HCT116 (cell line): ENCODE measurements at regions not wholly inside any gene's neighbourhood (a gene's known extent, or its start where the extent isn't known, plus 50 kb on each side); places are given as distances from the start of the nearest gene placed in this dataset.

Source experiments
- ATAC-seq: fragments of 200-7000 bp; cut with Tn5 transposase; 2 replicates; pipeline ENCODE4 v1.9.1; 2020; ENCODE audit warnings: mild to moderate bottlenecking, moderate library complexity
- BruUV-seq: library from RNA; stranded (reverse); fragments of 400-500 nt; replicated peaks from 2 replicates; lab custom pipeline; 2021; lab: Mats Ljungman, UMichigan
- CTCF ChIA-PET: fragments of 300-600 bp; sonication (Branson Sonifier 250); formaldehyde crosslinking; loops from one replicate; lab custom pipeline; 2021; ENCODE audit warnings: antibody characterized with exemption; lab: Charles Lee
- POLR2A ChIA-PET: fragments of 300-600, 350-600 bp; sonication (Branson Sonifier 250); formaldehyde crosslinking; loops from one replicate; lab custom pipeline; 2021; ENCODE audit warnings: antibody characterized with exemption; lab: Charles Lee
- RAD21 ChIA-PET, 2 experiments: fragments of 300-600 bp; sonication (Branson Sonifier 250); formaldehyde crosslinking; loops; one replicate each; lab custom pipeline; 2023; ENCODE audit warnings: low total read pairs in 2 of 2; ENCODE audit not compliant: uncharacterized antibody in 2 of 2, unreplicated experiment in 2 of 2, low non-redundant PET in 1 of 2; lab: Charles Lee
- DNase-seq: peaks from one replicate; pipeline ENCODE4 v3.0.0-alpha.2; 2010; ENCODE audit warnings: low read depth, low spot score
- H2AFZ ChIP-seq: fragments of 200-600 bp; shearing (Covaris generic), sonication (generic); 2 replicates; pipeline ENCODE4 v1.6.1; 2017; ENCODE audit warnings: low read depth, mixed run types, mixed read lengths, antibody characterized with exemption, low read length; ENCODE audit not compliant: poor library complexity, severe bottlenecking
- H3K27ac ChIP-seq: 2 replicates; pipeline ENCODE4 v1.5.1; 2012; ENCODE audit warnings: low read depth, low read length
- H3K27me3 ChIP-seq: fragments of 200-600 bp; sonication (generic); 2 replicates; pipeline ENCODE4 v1.6.1; 2016; ENCODE audit warnings: mixed run types, low read length, mixed read lengths; ENCODE audit not compliant: insufficient read depth
- H3K36me3 ChIP-seq, 2 experiments: fragments of 200-500 bp in 1 of 2; fragments of 200-600 bp in 1 of 2; sonication (Bioruptor generic) in 1 of 2; sonication (generic) in 1 of 2; 2 replicates each; pipeline versions ENCODE4 v1.5.1 to v1.6.1; 2014 to 2016; ENCODE audit warnings: low read length in 2 of 2, inconsistent platforms in 1 of 2, mixed read lengths in 1 of 2, mixed run types in 1 of 2; ENCODE audit not compliant: insufficient read depth in 2 of 2, control insufficient read depth in 1 of 2
- H3K4me1 ChIP-seq, 2 experiments: fragments of 200-600 bp in 1 of 2; sonication (generic) in 1 of 2; 2 replicates each; pipeline versions ENCODE4 v1.5.1 to v1.6.1; 2012 to 2017; ENCODE audit warnings: low read length in 2 of 2, inconsistent platforms in 1 of 2, mild to moderate bottlenecking in 1 of 2, mixed read lengths in 1 of 2, mixed run types in 1 of 2, moderate library complexity in 1 of 2; ENCODE audit not compliant: insufficient read depth in 2 of 2, control insufficient read depth in 1 of 2
- H3K4me2 ChIP-seq: fragments of 200-600 bp; sonication (generic); 2 replicates; pipeline ENCODE4 v1.6.1; 2017; ENCODE audit warnings: mixed run types, low read length, mixed read lengths
- H3K4me3 ChIP-seq, 2 experiments: fragments of 200-600 bp in 1 of 2; sonication (generic) in 1 of 2; replicated peaks in 1 of 2; 2 replicates each; pipeline ENCODE4 v1.5.1; 2011 to 2016; ENCODE audit warnings: low read length in 2 of 2, control low read depth in 1 of 2, low read depth in 1 of 2, mild to moderate bottlenecking in 1 of 2, mixed read lengths in 1 of 2, mixed run types in 1 of 2
- H3K79me2 ChIP-seq: fragments of 200-600 bp; sonication (generic); 2 replicates; pipeline ENCODE4 v1.6.1; 2017; ENCODE audit warnings: mild to moderate bottlenecking, mixed run types, low read length, moderate library complexity, mixed read lengths; ENCODE audit not compliant: insufficient read depth
- H3K9ac ChIP-seq: fragments of 200-600 bp; sonication (generic); 2 replicates; pipeline ENCODE4 v1.6.1; 2016; ENCODE audit warnings: low read length, mixed read lengths
- H3K9me2 ChIP-seq: fragments of 200-600 bp; sonication (generic), shearing (Covaris generic); 2 replicates; pipeline ENCODE4 v1.6.1; 2017; ENCODE audit warnings: mixed run types, mild to moderate bottlenecking, moderate library complexity; ENCODE audit not compliant: insufficient read depth
- H3K9me3 ChIP-seq, 2 experiments: fragments of 200-500 bp in 1 of 2; fragments of 200-600 bp in 1 of 2; sonication (Bioruptor generic) in 1 of 2; sonication (generic) in 1 of 2; 2 replicates each; pipeline ENCODE4 v1.6.1; 2014 to 2017; ENCODE audit warnings: low read length in 2 of 2, mixed read lengths in 2 of 2, inconsistent platforms in 1 of 2, low read depth in 1 of 2, mild to moderate bottlenecking in 1 of 2, mixed run types in 1 of 2, moderate library complexity in 1 of 2; ENCODE audit not compliant: control insufficient read depth in 1 of 2, insufficient read depth in 1 of 2
- H4K20me1 ChIP-seq: fragments of 200-600 bp; sonication (generic), shearing (Covaris generic); 2 replicates; pipeline ENCODE4 v1.6.1; 2017; ENCODE audit warnings: mixed run types, mild to moderate bottlenecking, moderate library complexity; ENCODE audit not compliant: insufficient read depth
- CBX3 ChIP-seq: IDR thresholded peaks from 2 replicates; pipeline ENCODE4 v1.6.1; 2012; ENCODE audit warnings: low read depth
- CEBPB ChIP-seq: IDR thresholded peaks from 2 replicates; pipeline ENCODE4 v1.6.1; 2012; ENCODE audit warnings: low read depth
- EGR1 ChIP-seq: IDR thresholded peaks from 2 replicates; pipeline ENCODE4 v1.6.1; 2012; ENCODE audit warnings: low read depth
- ELF1 ChIP-seq: IDR thresholded peaks from 2 replicates; pipeline ENCODE4 v1.6.1; 2012; ENCODE audit warnings: low read depth, borderline replicate concordance
- EZH2 ChIP-seq: fragments of 200-600 bp; sonication (generic); IDR thresholded peaks from 2 replicates; pipeline ENCODE4 v1.6.1; 2017; ENCODE audit warnings: antibody characterized with exemption, mixed run types
- FOSL1 ChIP-seq: IDR thresholded peaks from 2 replicates; pipeline ENCODE4 v1.6.1; 2012; ENCODE audit warnings: low read depth
- JUND ChIP-seq: IDR thresholded peaks from 2 replicates; pipeline ENCODE4 v1.6.1; 2012
- POLR2A ChIP-seq: IDR thresholded peaks from 2 replicates; pipeline ENCODE4 v1.7.0; 2011; ENCODE audit warnings: borderline replicate concordance; ENCODE audit not compliant: insufficient read depth, insufficient read length; ENCODE audit errors: extremely low read depth
- POLR2AphosphoS5 ChIP-seq: IDR thresholded peaks from 2 replicates; pipeline ENCODE4 v1.6.1; 2011; ENCODE audit warnings: mild to moderate bottlenecking, low read depth, low read length, moderate library complexity
- SIN3A ChIP-seq: IDR thresholded peaks from 2 replicates; pipeline ENCODE4 v1.6.1; 2012; ENCODE audit warnings: low read depth
- SP1 ChIP-seq: IDR thresholded peaks from 2 replicates; pipeline ENCODE4 v1.6.1; 2012; ENCODE audit warnings: low read depth
- SRF ChIP-seq: IDR thresholded peaks from 2 replicates; pipeline ENCODE4 v1.6.1; 2012; ENCODE audit warnings: low read depth
- YY1 ChIP-seq: IDR thresholded peaks from 2 replicates; pipeline ENCODE4 v1.6.1; 2011; ENCODE audit warnings: low read length, low read depth, moderate library complexity, mild to moderate bottlenecking; ENCODE audit not compliant: insufficient replicate concordance; ENCODE audit errors: extremely low read depth
- ZFX ChIP-seq: fragments of 450-650 bp; IDR thresholded peaks from 2 replicates; pipeline ENCODE4 v1.6.1; 2017
- ZNF274 ChIP-seq: fragments of 200-500 bp; sonication (Bioruptor generic); IDR thresholded peaks from 2 replicates; pipeline ENCODE4 v1.6.1; 2014; ENCODE audit warnings: mild to moderate bottlenecking, low read depth, low read length, inconsistent platforms
- intact Hi-C: fragments of 100-400 bp; cut with micrococcal nuclease; formaldehyde crosslinking; loops from 2 replicates; pipeline ENCODE4 v1.10.0; 2022
- TF ChIP-seq, protein P1 (sequence below): IDR thresholded peaks from 2 replicates; pipeline ENCODE4 v1.6.1; 2012
- TF ChIP-seq, protein P2 (sequence below), 3 experiments: fragments of 200-600 bp in 1 of 3; sonication (generic) in 1 of 3; IDR thresholded peaks in 2 of 3; conservative IDR thresholded peaks in 1 of 3; 2 replicates each; pipeline ENCODE4 v1.5.1; 2012 to 2017; ENCODE audit warnings: low read depth in 2 of 3, low read length in 2 of 3, antibody characterized with exemption in 1 of 3, borderline replicate concordance in 1 of 3, control low read depth in 1 of 3, mild to moderate bottlenecking in 1 of 3, mixed read lengths in 1 of 3, mixed run types in 1 of 3, moderate library complexity in 1 of 3; ENCODE audit not compliant: insufficient read depth in 1 of 3
- TF ChIP-seq, protein P3 (sequence below): IDR thresholded peaks from 2 replicates; pipeline ENCODE4 v1.6.1; 2011; ENCODE audit warnings: mild to moderate bottlenecking, low read length, moderate library complexity; ENCODE audit not compliant: insufficient replicate concordance; ENCODE audit errors: extremely low read depth

DNA sequence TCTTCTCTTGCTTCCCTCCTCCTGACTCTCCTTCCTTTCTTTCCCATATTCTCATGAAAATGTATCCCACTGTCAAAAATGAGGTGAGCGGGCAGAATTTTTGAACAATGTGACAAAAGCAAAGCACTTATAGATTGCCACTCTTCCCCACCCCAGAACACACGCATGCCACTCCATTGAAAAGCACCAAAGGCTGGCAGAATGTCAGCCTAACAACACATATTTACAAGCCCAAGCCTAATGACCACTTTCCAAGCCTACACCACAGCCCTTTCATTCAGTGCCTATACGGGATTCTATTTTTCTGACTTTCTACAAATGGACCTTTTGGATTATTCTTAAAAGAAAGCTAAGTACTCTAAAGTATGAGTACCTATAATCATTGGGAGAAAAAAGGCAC, 62.9 kb upstream of the METAP2 start:
- no peak overlapping the region for H3K27ac ChIP-seq
- no peak overlapping the region for H2AFZ ChIP-seq
- no peak for TF ChIP-seq CBX3
- TF ChIP-seq POLR2A = no peak
- TF ChIP-seq SIN3A = no peak
- TF ChIP-seq SP1 = no peak
- TF ChIP-seq SRF = no peak
- no peak for TF ChIP-seq CEBPB
- TF ChIP-seq YY1 = no peak
- TF ChIP-seq, protein P1, sequence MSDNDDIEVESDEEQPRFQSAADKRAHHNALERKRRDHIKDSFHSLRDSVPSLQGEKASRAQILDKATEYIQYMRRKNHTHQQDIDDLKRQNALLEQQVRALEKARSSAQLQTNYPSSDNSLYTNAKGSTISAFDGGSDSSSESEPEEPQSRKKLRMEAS = no peak
- TF ChIP-seq, protein P2, sequence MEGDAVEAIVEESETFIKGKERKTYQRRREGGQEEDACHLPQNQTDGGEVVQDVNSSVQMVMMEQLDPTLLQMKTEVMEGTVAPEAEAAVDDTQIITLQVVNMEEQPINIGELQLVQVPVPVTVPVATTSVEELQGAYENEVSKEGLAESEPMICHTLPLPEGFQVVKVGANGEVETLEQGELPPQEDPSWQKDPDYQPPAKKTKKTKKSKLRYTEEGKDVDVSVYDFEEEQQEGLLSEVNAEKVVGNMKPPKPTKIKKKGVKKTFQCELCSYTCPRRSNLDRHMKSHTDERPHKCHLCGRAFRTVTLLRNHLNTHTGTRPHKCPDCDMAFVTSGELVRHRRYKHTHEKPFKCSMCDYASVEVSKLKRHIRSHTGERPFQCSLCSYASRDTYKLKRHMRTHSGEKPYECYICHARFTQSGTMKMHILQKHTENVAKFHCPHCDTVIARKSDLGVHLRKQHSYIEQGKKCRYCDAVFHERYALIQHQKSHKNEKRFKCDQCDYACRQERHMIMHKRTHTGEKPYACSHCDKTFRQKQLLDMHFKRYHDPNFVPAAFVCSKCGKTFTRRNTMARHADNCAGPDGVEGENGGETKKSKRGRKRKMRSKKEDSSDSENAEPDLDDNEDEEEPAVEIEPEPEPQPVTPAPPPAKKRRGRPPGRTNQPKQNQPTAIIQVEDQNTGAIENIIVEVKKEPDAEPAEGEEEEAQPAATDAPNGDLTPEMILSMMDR (IDR thresholded peaks at IDR 0.05 in 2 of 3, conservative IDR thresholded peaks at IDR 0.05 in 1 of 3; ENCODE audit: borderline replicate concordance in 1 of 3, insufficient read depth in 1 of 3, low read depth in 2 of 3, low read length in 2 of 3) = no peak
- TF ChIP-seq, protein P3, sequence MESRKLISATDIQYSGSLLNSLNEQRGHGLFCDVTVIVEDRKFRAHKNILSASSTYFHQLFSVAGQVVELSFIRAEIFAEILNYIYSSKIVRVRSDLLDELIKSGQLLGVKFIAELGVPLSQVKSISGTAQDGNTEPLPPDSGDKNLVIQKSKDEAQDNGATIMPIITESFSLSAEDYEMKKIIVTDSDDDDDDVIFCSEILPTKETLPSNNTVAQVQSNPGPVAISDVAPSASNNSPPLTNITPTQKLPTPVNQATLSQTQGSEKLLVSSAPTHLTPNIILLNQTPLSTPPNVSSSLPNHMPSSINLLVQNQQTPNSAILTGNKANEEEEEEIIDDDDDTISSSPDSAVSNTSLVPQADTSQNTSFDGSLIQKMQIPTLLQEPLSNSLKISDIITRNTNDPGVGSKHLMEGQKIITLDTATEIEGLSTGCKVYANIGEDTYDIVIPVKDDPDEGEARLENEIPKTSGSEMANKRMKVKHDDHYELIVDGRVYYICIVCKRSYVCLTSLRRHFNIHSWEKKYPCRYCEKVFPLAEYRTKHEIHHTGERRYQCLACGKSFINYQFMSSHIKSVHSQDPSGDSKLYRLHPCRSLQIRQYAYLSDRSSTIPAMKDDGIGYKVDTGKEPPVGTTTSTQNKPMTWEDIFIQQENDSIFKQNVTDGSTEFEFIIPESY = no peak
- no peak for TF ChIP-seq POLR2AphosphoS5
- no peak for TF ChIP-seq FOSL1
- no peak for TF ChIP-seq ZNF274
- no peak for TF ChIP-seq ZFX
- TF ChIP-seq EZH2 = no peak
- TF ChIP-seq EGR1 = no peak
- TF ChIP-seq ELF1 = no peak
- TF ChIP-seq JUND = no peak
- H3K36me3 ChIP-seq = no peaks in the 10 kb centered on the region
- ATAC-seq (no peak), DNase-seq (no peak)
- peaks cover 0 to 9% of the 10 kb centered on the region in 2 experiments; a peak in 1 of 4 replicates for H3K4me1 ChIP-seq
- H3K4me3 ChIP-seq = no peak overlapping the region
- H3K79me2 ChIP-seq = no peaks in the 10 kb centered on the region
- no peaks in the 10 kb centered on the region for H4K20me1 ChIP-seq
- RAD21 ChIA-PET = no interaction called here
- H3K27me3 ChIP-seq = no peaks in the 10 kb centered on the region
- BruUV-seq = no TSS peak
- intact Hi-C loops = no loop called here
- no peak overlapping the region for H3K4me2 ChIP-seq
- CTCF ChIA-PET = no interaction called here
- no peaks in the 10 kb centered on the region for H3K9me3 ChIP-seq
- no peaks in the 10 kb centered on the region for H3K9me2 ChIP-seq
- H3K9ac ChIP-seq = no peak overlapping the region
- POLR2A ChIA-PET = no interaction called here
